Nephron progenitor cell (in vitro differentiated cells): ENCODE measurements at regions not wholly inside any gene's neighbourhood (a gene's known extent, or its start where the extent isn't known, plus 50 kb on each side); places are given as distances from the start of the nearest gene placed in this dataset.
"Not testable (repeated sequence)": the region's sequence is repeated elsewhere in the genome, so short reads cannot be mapped to it uniquely, and the experiment has no call there.

ENCODE experiments used
- DNase-seq: peaks from one replicate; pipeline ENCODE4 v3.0.0; 2021
- H3K27ac Mint-ChIP-seq: 2 replicates; pipeline ENCODE4 v1.8.0; 2021; ENCODE audit warnings: mild to moderate bottlenecking, moderate library complexity, mixed read lengths
- H3K27me3 Mint-ChIP-seq: 2 replicates; pipeline ENCODE4 v1.8.0; 2021; ENCODE audit warnings: mild to moderate bottlenecking, low read depth, mixed read lengths; ENCODE audit not compliant: poor library complexity
- H3K36me3 Mint-ChIP-seq: 2 replicates; pipeline ENCODE4 v1.8.0; 2021; ENCODE audit warnings: low read depth, mixed read lengths
- H3K4me1 Mint-ChIP-seq: 2 replicates; pipeline ENCODE4 v1.8.0; 2021; ENCODE audit warnings: mixed read lengths
- H3K4me3 Mint-ChIP-seq: 2 replicates; pipeline ENCODE4 v1.8.0; 2021; ENCODE audit warnings: mild to moderate bottlenecking, moderate library complexity, mixed read lengths
- H3K9me3 Mint-ChIP-seq: 2 replicates; pipeline ENCODE4 v1.8.0; 2021; ENCODE audit warnings: mild to moderate bottlenecking, moderate library complexity, mixed read lengths
- TF ChIP-seq, protein P1 (sequence below): fragments of 200-600 bp; sonication (generic); IDR thresholded peaks from 2 replicates; pipeline ENCODE4 v1.5.0; 2021; ENCODE audit warnings: antibody characterized with exemption

DNA sequence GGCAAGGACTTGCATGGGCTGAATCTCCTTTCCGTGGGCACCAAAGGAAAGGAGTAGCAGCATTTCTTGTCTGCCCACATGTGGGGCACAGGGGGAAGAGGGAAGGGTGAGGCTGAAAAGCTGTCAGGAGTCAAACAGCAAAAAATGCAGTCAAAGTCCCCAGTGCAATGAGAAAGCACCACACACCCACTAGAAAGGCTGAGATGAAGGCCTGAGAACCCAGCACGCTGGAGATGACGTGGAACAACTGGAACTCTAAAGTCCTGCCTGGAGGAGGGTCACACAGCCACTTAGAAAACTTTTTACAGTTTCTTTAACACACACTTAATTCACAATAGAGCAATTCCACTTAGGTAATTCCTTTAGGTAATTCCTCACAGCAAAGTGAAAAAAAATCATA is 94.6 kb upstream of the IGFBPL1 start:
- Mint-ChIP-seq H3K27ac (no peak overlapping the region), H3K27me3 (peaks cover 6% of the 10 kb centered on the region), H3K9me3 (peaks cover 7% of the 10 kb centered on the region), H3K36me3 (no peaks in the 10 kb centered on the region), H3K4me1 (peaks cover 23% of the 10 kb centered on the region), H3K4me3 (no peak overlapping the region)
- TF ChIP-seq, protein P1, sequence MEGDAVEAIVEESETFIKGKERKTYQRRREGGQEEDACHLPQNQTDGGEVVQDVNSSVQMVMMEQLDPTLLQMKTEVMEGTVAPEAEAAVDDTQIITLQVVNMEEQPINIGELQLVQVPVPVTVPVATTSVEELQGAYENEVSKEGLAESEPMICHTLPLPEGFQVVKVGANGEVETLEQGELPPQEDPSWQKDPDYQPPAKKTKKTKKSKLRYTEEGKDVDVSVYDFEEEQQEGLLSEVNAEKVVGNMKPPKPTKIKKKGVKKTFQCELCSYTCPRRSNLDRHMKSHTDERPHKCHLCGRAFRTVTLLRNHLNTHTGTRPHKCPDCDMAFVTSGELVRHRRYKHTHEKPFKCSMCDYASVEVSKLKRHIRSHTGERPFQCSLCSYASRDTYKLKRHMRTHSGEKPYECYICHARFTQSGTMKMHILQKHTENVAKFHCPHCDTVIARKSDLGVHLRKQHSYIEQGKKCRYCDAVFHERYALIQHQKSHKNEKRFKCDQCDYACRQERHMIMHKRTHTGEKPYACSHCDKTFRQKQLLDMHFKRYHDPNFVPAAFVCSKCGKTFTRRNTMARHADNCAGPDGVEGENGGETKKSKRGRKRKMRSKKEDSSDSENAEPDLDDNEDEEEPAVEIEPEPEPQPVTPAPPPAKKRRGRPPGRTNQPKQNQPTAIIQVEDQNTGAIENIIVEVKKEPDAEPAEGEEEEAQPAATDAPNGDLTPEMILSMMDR = no peak
- DNase-seq = no peak

DNA sequence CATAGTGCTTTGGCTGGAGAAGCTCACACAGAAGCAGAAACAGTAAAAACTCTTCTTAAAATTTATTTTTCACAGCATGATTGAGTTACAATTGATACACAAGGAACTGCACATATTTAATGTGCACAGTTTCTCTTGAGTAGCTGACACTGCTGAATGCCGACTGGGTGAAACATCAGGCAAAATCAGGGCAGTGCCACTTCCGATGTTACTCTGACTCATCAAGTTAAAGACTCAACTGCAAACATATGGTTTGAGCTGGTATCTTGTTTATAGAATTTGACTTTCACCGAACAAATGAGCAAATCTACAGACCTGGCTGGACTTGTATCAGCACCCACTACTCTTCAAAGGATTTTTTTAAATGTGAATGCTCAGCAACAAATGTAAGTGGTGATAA is 92.0 kb upstream of the IGFBPL1 start:
- H3K9me3 Mint-ChIP-seq, DNase-seq, H3K27me3 Mint-ChIP-seq, H3K27ac Mint-ChIP-seq, H3K4me1 Mint-ChIP-seq, H3K4me3 Mint-ChIP-seq, H3K36me3 Mint-ChIP-seq: not testable (repeated sequence)

DNA sequence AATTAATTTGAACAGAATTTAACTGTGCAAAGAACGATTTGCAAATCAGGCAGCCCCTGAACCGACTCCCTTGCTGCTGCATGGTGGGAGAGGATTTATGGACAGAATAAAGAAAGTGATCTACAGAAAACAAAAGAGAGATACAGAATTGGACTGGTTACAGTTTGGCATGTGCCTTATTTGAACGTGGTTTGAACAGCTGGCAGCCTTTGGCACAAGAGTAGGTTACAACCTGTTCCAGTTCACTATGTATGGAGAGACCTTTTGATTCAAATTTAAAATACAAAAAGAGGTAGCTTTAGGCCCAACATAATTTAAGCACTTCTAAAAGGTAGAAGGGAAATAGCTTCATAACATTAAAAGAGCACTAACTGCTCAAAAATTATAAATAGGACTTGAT is 90.8 kb upstream of the IGFBPL1 start:
- not testable (repeated sequence) for H3K27me3 Mint-ChIP-seq, H3K9me3 Mint-ChIP-seq, H3K4me1 Mint-ChIP-seq, H3K36me3 Mint-ChIP-seq, H3K4me3 Mint-ChIP-seq, DNase-seq
- peak overlapping the region; percentile 49 for H3K27ac Mint-ChIP-seq

DNA sequence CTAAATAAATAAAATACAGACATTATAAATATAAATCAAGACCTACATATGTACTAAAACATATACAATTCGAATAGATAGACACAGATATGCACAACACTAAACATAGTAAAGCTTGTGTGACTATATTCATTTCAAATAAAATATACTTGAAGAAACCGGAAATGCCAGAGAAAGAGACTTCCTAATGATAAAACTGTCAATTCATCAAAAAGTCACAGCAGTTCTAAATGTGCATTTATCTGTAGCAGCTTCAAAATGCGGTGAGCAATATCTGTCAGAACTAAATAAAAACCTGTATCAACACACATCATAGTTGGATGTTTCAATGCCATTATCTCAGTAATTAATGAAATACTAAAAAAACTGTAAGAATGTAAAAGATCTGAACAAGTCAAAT is 86.1 kb upstream of the IGFBPL1 start:
- H3K27me3 Mint-ChIP-seq, H3K4me3 Mint-ChIP-seq, H3K9me3 Mint-ChIP-seq, H3K4me1 Mint-ChIP-seq, H3K36me3 Mint-ChIP-seq, DNase-seq, H3K27ac Mint-ChIP-seq: not testable (repeated sequence)

DNA sequence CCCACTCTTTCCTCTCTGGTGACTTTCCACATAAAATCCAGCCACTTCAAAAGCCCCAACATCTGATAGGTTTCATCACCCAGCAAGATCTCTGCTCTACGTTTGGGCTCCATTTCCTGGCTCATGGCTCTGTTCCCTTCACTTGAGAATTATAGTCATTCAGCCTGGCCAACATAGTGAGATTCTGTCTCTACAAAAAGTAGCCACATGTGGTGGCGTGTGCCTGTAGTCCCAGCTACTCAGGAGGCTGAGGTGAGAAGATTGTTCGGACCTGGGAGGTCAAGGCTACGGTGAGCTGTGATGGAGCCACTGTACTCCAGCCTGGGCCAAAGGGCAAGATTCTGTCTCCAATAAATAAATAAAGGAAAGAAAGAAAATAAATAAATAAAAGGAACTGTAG is 83.3 kb upstream of the IGFBPL1 start:
- DNase-seq = no peak
- Mint-ChIP-seq H3K4me3 (no peak overlapping the region), H3K9me3 (no peaks in the 10 kb centered on the region), H3K4me1 (peaks cover 6% of the 10 kb centered on the region), H3K36me3 (no peaks in the 10 kb centered on the region), H3K27me3 (no peaks in the 10 kb centered on the region), H3K27ac (no peak overlapping the region)
- TF ChIP-seq, protein P1 = no peak

DNA sequence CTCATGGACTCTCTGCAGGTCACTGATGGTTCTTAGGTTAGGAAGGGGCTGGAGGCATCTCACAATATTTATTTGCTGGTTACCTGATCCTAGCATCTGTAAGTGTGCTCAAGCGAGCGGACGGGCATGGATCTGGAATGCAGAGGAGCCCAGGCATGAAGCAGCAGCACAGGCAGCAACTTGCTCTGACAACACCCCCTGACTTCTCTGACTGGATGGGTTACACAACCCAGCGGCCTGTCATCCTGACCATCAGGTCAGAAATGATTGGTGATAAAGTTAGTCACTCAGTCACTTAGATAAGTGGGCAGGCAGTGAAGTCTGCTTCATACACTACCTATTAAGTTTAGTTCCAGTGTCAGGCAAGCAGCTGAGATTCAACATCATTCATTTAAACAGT is 75.9 kb upstream of the IGFBPL1 start:
- not testable (repeated sequence) for H3K9me3 Mint-ChIP-seq, H3K27me3 Mint-ChIP-seq, H3K36me3 Mint-ChIP-seq, H3K4me3 Mint-ChIP-seq, H3K27ac Mint-ChIP-seq
- peak; percentile 48 for DNase-seq
- H3K4me1 Mint-ChIP-seq = peaks cover 32% of the 10 kb centered on the region

DNA sequence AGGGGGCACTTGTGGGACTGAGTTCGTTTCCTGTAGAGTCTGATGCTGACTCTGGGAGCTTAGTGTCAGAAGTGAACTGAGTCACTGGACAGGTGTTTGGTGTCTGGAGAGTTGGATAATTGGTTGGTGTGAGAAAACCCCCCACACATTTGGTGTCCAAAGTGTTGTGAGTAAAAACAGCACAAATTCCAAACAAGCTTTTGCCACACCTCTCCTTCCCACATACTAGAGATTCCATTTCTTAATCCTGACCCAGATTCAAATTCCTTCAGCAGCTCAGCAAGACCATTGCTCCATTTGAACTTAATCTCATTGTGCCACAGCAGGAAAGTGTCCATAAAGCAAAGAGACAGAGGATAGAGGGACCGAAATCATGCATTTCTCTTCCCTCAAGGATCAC is 74.3 kb upstream of the IGFBPL1 start:
- not testable (repeated sequence) for H3K36me3 Mint-ChIP-seq, DNase-seq, H3K4me3 Mint-ChIP-seq, H3K9me3 Mint-ChIP-seq, H3K27ac Mint-ChIP-seq, H3K27me3 Mint-ChIP-seq
- H3K4me1 Mint-ChIP-seq = peaks cover 26% of the 10 kb centered on the region

DNA sequence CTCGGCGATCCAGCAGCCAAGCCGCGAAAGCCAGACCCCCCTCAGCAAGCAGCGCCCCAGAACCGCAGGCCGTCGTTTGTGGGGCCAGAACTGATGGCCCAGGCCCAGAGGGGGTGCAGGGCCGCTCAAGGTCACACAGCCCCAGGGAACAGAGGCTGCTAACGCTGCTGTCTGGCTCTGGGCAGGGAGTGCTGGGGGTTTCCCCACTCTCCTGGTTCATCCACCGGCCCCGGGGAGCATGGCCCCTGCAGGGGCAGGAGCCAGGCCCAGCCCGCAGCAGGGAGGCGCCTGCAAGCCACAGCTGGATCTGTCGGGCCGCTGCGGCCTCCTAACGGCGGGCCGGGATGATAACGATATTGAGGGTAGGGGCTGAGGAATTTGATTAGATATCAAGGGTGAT is 64.8 kb upstream of the IGFBPL1 start:
- Mint-ChIP-seq H3K4me3 (no peak overlapping the region), H3K27me3 (peaks cover 4% of the 10 kb centered on the region), H3K36me3 (no peaks in the 10 kb centered on the region), H3K27ac (no peak overlapping the region), H3K9me3 (peaks cover 19% of the 10 kb centered on the region), H3K4me1 (peaks cover 26% of the 10 kb centered on the region)
- DNase-seq = no peak
- TF ChIP-seq, protein P1 = no peak
